ENCODE measurements at regions not wholly inside any gene's neighbourhood (a gene's known extent, or its start where the extent isn't known, plus 50 kb on each side); places are given as distances from the start of the nearest gene placed in this dataset.

DNA sequence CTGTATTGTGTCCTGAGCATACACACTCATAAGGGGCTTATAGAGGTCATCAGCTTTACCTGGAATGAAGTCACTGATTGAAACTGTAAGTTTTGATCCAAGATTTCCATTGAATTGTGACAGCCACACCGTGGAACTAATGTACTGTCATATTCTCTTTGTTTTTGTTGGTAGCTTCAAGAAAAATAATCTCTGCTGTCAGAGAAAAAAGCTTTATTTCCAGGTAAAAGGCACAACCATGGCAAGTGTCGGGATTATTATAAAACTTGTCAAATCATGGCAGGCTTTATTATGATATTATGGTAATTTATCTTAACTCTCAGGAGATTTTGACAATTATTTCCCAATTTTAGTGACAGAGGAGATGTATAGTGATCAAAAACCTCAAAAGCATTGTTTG lies 191.2 kb downstream of the FAM170A start:
- Histone ChIP-seq H3K36me3 (ENCODE audit: insufficient read depth, low read length) (no peaks in the 10 kb centered on the region), H3K27me3 (ENCODE audit: insufficient read depth, low read length) (peaks cover 5% of the 10 kb centered on the region; the same call in 1 of the 2 replicates), H3K4me3 (ENCODE audit: low read depth, low read length) (no peak overlapping the region), H3K27ac (ENCODE audit: low read depth, low read length) (no peak overlapping the region), H3K4me1 (ENCODE audit: control insufficient read depth, insufficient read depth, low read length, unreplicated experiment) (no peaks in the 10 kb centered on the region), H2AFZ (ENCODE audit: low read length, unreplicated experiment) (no peak overlapping the region), H3K79me2 (ENCODE audit: control insufficient read depth, insufficient read depth, low read length, unreplicated experiment) (no peaks in the 10 kb centered on the region)

DNA sequence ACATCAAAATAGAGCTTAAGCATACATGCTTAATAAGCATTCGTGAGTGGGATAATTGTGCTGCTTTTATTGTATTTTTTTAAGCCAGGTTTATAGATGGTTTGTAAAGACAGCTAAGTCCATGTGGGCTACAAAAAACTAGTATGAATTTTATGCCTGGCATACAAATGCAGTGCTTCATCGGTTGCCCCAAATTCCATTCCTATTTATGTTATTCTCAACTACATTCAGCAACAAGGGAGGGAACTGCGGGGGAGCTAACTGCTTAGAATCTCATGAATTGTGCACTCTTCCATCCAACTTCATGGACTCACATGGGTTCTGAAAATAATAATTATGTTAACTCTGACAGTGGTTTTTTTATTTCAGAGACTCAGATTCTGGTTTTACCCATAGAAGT lies 199.2 kb downstream of the FAM170A start:
- H2AFZ ChIP-seq (ENCODE audit: low read length, unreplicated experiment): no peak overlapping the region
- peaks cover 4% of the 10 kb centered on the region for H3K27me3 ChIP-seq (ENCODE audit: insufficient read depth, low read length)
- H3K79me2 ChIP-seq (ENCODE audit: control insufficient read depth, insufficient read depth, low read length, unreplicated experiment): no peaks in the 10 kb centered on the region
- no peak overlapping the region for H3K27ac ChIP-seq (ENCODE audit: low read depth, low read length)
- no peaks in the 10 kb centered on the region for H3K36me3 ChIP-seq (ENCODE audit: insufficient read depth, low read length)
- no peak overlapping the region for H3K4me3 ChIP-seq (ENCODE audit: low read depth, low read length)
- H3K4me1 ChIP-seq (ENCODE audit: control insufficient read depth, insufficient read depth, low read length, unreplicated experiment): no peaks in the 10 kb centered on the region

GRCh38 chr5:119829341-119829740 lies 200.0 kb downstream of the FAM170A start:
- Histone ChIP-seq H2AFZ (ENCODE audit: low read length, unreplicated experiment) (no peak overlapping the region), H3K27me3 (ENCODE audit: insufficient read depth, low read length) (peaks cover 4% of the 10 kb centered on the region), H3K4me1 (ENCODE audit: control insufficient read depth, insufficient read depth, low read length, unreplicated experiment) (no peaks in the 10 kb centered on the region), H3K36me3 (ENCODE audit: insufficient read depth, low read length) (no peaks in the 10 kb centered on the region), H3K4me3 (ENCODE audit: low read depth, low read length) (no peak overlapping the region), H3K27ac (ENCODE audit: low read depth, low read length) (no peak overlapping the region), H3K79me2 (ENCODE audit: control insufficient read depth, insufficient read depth, low read length, unreplicated experiment) (no peaks in the 10 kb centered on the region)

DNA sequence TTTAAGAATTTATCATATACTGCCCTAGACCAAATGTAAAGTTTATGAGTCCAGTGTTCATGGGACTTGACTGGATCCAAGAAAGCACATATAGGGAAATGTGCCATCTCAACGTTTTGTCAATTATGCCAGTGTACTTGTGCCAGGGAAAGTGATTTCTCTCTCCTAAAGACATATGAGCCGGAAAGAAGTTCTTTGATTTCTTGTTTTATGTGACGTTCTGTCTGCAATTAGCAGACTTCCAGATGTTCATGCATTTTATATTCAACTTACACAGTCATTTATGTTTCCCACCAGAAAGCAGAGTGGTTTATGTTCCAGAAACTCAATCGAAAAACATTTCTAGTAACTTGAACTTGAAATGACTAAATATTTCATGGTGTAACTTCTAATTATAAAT lies 203.8 kb downstream of the FAM170A start:
- Histone ChIP-seq H2AFZ (ENCODE audit: low read length, unreplicated experiment) (no peak overlapping the region), H3K4me3 (ENCODE audit: low read depth, low read length) (no peak overlapping the region), H3K4me1 (ENCODE audit: control insufficient read depth, insufficient read depth, low read length, unreplicated experiment) (no peaks in the 10 kb centered on the region), H3K36me3 (ENCODE audit: insufficient read depth, low read length) (no peaks in the 10 kb centered on the region), H3K27me3 (ENCODE audit: insufficient read depth, low read length) (0 out of 2 replicates have a peak, but pooled peaks cover 4% of the 10 kb centered on the region), H3K79me2 (ENCODE audit: control insufficient read depth, insufficient read depth, low read length, unreplicated experiment) (no peaks in the 10 kb centered on the region), H3K27ac (ENCODE audit: low read depth, low read length) (no peak overlapping the region)

DNA sequence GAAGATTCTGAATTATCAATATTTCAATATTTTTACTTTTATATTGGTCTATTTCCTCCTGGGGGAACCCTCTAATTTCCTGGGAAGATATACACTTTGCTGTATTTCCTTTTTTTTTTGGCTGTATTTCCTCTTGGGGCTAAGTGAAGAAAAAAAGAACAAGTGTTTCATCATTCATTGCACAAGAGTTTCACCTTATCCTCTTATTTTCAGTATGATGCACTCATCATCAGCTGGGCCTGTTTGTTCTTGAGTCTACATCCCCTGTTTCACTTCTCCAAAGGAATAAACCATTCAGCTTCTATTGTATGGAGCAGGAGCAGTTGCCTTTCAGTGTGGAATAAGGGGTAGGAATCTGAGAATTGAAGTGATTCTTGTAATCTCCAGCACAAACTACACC lies 210.8 kb downstream of the FAM170A start:
- H3K4me1 ChIP-seq (ENCODE audit: control insufficient read depth, insufficient read depth, low read length, unreplicated experiment): no peaks in the 10 kb centered on the region
- H3K4me3 ChIP-seq (ENCODE audit: low read depth, low read length): no peak overlapping the region
- H3K27ac ChIP-seq (ENCODE audit: low read depth, low read length): no peak overlapping the region
- H3K27me3 ChIP-seq (ENCODE audit: insufficient read depth, low read length): peaks cover 4% of the 10 kb centered on the region; the same call in 1 of the 2 replicates
- H3K36me3 ChIP-seq (ENCODE audit: insufficient read depth, low read length): no peaks in the 10 kb centered on the region
- H2AFZ ChIP-seq (ENCODE audit: low read length, unreplicated experiment): no peak overlapping the region
- no peaks in the 10 kb centered on the region for H3K79me2 ChIP-seq (ENCODE audit: control insufficient read depth, insufficient read depth, low read length, unreplicated experiment)

DNA sequence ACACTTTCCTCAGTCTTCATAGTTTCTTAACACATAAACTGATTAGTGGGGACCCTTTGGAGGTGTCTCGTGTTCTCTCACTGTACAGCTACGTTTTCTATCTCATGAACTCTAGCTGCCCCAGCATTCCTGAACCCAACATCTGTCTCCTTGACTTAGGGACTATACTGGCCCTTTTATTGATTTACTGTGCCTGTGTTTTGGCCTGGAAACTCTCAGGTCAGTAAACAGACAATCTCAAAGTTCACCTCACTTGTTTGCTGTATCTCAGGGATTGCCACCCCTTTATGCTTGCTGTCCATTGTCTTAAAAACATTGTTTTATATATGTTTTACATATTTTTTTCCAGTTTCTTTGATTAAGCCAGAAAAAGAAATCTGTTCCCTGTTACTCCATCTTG lies 222.8 kb downstream of the FAM170A start:
- H3K79me2 ChIP-seq (ENCODE audit: control insufficient read depth, insufficient read depth, low read length, unreplicated experiment): no peaks in the 10 kb centered on the region
- H3K4me3 ChIP-seq (ENCODE audit: low read depth, low read length): no peak overlapping the region
- no peak overlapping the region for H2AFZ ChIP-seq (ENCODE audit: low read length, unreplicated experiment)
- no peaks in the 10 kb centered on the region for H3K4me1 ChIP-seq (ENCODE audit: control insufficient read depth, insufficient read depth, low read length, unreplicated experiment)
- H3K27me3 ChIP-seq (ENCODE audit: insufficient read depth, low read length): no peaks in the 10 kb centered on the region
- H3K36me3 ChIP-seq (ENCODE audit: insufficient read depth, low read length): no peaks in the 10 kb centered on the region
- H3K27ac ChIP-seq (ENCODE audit: low read depth, low read length): no peak overlapping the region

DNA sequence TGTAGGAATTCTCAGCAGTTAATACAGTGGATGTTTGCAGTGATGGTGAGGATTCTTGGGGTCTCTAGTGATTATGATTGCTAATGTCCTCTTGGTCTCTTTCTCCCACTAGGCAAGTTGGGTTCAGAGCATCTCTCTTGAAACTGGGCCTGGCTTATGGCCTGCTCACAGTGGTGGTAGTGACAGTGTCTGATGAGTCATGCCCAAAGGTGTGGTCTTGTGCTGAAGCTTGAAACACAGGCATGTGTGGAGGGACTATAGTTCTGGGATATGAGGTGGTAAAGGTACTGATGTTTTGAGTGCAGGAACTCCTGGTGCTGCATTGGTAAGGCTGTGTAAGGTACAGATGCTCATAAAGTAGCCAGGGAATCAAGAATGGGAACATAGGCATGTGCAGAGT lies 231.1 kb downstream of the FAM170A start:
- Histone ChIP-seq H3K4me3 (ENCODE audit: low read depth, low read length) (no peak overlapping the region), H3K4me1 (ENCODE audit: control insufficient read depth, insufficient read depth, low read length, unreplicated experiment) (no peaks in the 10 kb centered on the region), H3K27me3 (ENCODE audit: insufficient read depth, low read length) (no peaks in the 10 kb centered on the region), H2AFZ (ENCODE audit: low read length, unreplicated experiment) (no peak overlapping the region), H3K79me2 (ENCODE audit: control insufficient read depth, insufficient read depth, low read length, unreplicated experiment) (no peaks in the 10 kb centered on the region), H3K27ac (ENCODE audit: low read depth, low read length) (no peak overlapping the region), H3K36me3 (ENCODE audit: insufficient read depth, low read length) (no peaks in the 10 kb centered on the region)

- H3K79me2 ChIP-seq (ENCODE audit: control insufficient read depth, insufficient read depth, low read length, unreplicated experiment): no peaks in the 10 kb centered on the region
- no peaks in the 10 kb centered on the region for H3K36me3 ChIP-seq (ENCODE audit: insufficient read depth, low read length)
- H3K27me3 ChIP-seq (ENCODE audit: insufficient read depth, low read length): no peaks in the 10 kb centered on the region
- no peak overlapping the region for H3K27ac ChIP-seq (ENCODE audit: low read depth, low read length)
- H3K4me1 ChIP-seq (ENCODE audit: control insufficient read depth, insufficient read depth, low read length, unreplicated experiment): no peaks in the 10 kb centered on the region
- H2AFZ ChIP-seq (ENCODE audit: low read length, unreplicated experiment): no peak overlapping the region
- no peak overlapping the region for H3K4me3 ChIP-seq (ENCODE audit: low read depth, low read length)
Observed at GRCh38 chr5:119862619-119863018, 233.3 kb downstream of the FAM170A start.

- Histone ChIP-seq H3K27me3 (ENCODE audit: insufficient read depth, low read length) (no peaks in the 10 kb centered on the region), H3K4me3 (ENCODE audit: low read depth, low read length) (no peak overlapping the region), H2AFZ (ENCODE audit: low read length, unreplicated experiment) (no peak overlapping the region), H3K36me3 (ENCODE audit: insufficient read depth, low read length) (no peaks in the 10 kb centered on the region), H3K79me2 (ENCODE audit: control insufficient read depth, insufficient read depth, low read length, unreplicated experiment) (no peaks in the 10 kb centered on the region), H3K4me1 (ENCODE audit: control insufficient read depth, insufficient read depth, low read length, unreplicated experiment) (no peaks in the 10 kb centered on the region), H3K27ac (ENCODE audit: low read depth, low read length) (no peak overlapping the region)
Observed at GRCh38 chr5:119864286-119864685, 234.9 kb downstream of the FAM170A start.

DNA sequence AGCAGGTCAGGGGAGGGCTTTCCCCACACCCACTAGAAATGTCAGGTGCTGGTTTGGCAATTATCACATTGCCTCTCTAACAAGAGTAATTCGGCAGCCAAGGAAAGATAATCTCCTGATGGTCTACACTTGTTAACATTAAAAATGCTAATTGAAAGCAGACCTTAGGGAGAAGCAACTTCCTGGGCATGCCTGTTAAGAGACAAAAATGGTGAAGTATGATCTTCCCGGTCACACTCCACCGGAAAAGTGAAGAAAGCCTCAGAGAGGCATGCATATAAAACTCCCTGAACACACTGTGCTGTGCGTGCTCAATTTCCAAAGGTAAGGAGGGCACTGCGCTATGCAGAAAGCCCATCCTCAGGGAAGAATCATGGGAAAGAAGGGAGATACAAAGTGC lies 244.3 kb downstream of the FAM170A start:
- no peaks in the 10 kb centered on the region for H3K4me1 ChIP-seq (ENCODE audit: control insufficient read depth, insufficient read depth, low read length, unreplicated experiment)
- H2AFZ ChIP-seq (ENCODE audit: low read length, unreplicated experiment): no peak overlapping the region
- no peak overlapping the region for H3K4me3 ChIP-seq (ENCODE audit: low read depth, low read length)
- H3K27me3 ChIP-seq (ENCODE audit: insufficient read depth, low read length): no peaks in the 10 kb centered on the region
- no peaks in the 10 kb centered on the region for H3K36me3 ChIP-seq (ENCODE audit: insufficient read depth, low read length)
- no peaks in the 10 kb centered on the region for H3K79me2 ChIP-seq (ENCODE audit: control insufficient read depth, insufficient read depth, low read length, unreplicated experiment)
- H3K27ac ChIP-seq (ENCODE audit: low read depth, low read length): no peak overlapping the region

- H3K27me3 ChIP-seq (ENCODE audit: insufficient read depth, low read length): no peaks in the 10 kb centered on the region
- H3K4me1 ChIP-seq (ENCODE audit: control insufficient read depth, insufficient read depth, low read length, unreplicated experiment): no peaks in the 10 kb centered on the region
- no peaks in the 10 kb centered on the region for H3K36me3 ChIP-seq (ENCODE audit: insufficient read depth, low read length)
- H3K4me3 ChIP-seq (ENCODE audit: low read depth, low read length): no peak overlapping the region
- no peak overlapping the region for H3K27ac ChIP-seq (ENCODE audit: low read depth, low read length)
- H3K79me2 ChIP-seq (ENCODE audit: control insufficient read depth, insufficient read depth, low read length, unreplicated experiment): no peaks in the 10 kb centered on the region
- H2AFZ ChIP-seq (ENCODE audit: low read length, unreplicated experiment): no peak overlapping the region
Observed at GRCh38 chr5:119876522-119876921, 247.2 kb downstream of the FAM170A start.
